ENCODE measurements at regions not wholly inside any gene's neighbourhood (a gene's known extent, or its start where the extent isn't known, plus 50 kb on each side); places are given as distances from the start of the nearest gene placed in this dataset.

DNA sequence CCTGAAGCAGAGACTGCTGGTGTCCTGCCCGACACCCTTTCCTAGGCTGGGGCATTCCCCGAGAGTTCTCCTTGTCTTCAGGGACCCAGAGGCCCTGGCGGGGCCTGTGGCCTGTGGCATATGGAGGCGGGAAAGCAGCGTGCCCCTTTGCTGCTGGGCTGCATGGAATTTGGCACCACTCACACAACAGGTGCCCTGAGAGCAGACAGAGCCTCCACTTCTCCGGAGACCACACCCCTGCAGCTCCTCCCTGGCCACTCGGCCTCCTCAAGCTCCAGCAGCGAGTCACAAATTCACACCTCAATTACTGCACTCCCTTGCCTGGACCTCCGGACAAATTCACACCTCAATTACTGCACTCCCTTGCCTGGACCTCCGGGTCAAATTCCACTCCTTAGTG lies 1375.2 kb downstream of the TBC1D22A start:
- no peak for DNase-seq

DNA sequence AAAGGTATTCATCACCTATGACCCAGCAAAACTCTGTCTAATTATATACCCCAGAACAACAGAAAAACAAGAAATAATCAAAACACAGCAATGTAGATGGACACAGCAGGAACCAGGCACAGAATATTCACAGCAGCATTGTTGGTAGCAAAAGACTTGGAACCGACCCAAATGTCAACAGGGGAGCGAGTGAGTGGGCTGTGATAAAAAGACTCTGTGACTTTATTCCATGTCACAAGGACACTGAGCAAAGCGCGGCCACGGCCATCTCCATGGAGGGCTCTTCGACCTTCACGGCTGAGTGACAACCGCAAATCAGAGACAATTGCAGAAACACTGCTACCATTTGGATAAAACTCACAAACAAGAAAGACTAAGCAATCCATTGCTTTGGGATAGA lies 1373.1 kb downstream of the TBC1D22A start:
- peak; percentile 6 to 35 for DNase-seq

DNA sequence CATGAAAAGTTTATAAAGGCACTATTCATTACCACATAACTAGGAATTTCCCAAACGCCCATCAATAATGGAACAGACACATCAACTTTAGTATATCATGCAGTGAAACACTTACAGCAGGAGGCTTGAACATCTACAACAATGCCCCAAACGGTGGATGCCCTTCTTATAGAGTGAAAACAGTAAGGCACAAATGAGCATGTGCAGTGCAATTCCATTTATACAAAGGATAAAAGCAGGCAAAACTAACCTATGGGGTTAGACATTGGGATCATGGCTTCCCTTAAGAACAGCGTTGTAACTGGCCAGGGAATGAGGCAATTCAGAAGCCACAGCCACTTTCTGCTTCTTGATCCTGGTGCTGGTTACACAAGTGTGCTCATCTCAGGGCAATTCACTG lies 1363.0 kb downstream of the TBC1D22A start:
- DNase-seq: no peak

DNA sequence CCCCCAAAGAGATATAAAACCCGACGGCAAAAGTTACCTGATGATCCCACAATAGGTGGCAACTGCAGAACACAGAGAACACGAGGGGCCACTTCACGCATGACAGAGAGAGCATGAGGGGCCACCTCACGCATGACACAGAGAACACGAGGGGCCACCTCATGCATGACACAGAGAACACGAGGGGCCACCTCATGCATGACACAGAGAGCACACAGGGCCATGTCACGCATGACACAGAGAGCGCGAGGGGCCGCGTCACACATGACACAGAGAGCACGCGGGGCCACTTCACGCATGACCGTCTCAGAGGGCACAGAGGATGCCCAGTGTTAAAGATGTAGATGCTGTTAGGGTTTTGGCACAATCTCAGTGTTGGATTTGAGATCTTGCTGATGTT lies 1359.5 kb downstream of the TBC1D22A start:
- DNase-seq: no peak

DNA sequence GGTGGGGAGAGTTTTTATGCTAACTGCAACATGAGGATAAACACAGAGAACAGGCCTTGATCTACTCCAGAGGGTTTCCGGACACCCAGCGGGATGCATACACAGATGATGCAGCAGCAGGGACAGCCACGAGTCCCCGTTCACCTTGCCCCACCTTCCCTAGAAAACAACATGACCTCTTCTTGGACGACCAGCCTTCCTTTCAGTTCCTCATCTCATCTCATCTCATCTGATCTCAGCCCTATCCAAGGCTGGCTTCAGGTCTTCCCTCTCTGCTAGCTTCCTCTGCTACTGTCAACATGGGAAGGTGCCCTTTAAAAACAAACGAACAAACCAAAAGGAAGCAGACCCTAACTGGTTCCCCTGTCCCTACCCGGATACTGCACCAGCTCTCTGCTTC lies 1356.2 kb downstream of the TBC1D22A start:
- no peak for DNase-seq

DNA sequence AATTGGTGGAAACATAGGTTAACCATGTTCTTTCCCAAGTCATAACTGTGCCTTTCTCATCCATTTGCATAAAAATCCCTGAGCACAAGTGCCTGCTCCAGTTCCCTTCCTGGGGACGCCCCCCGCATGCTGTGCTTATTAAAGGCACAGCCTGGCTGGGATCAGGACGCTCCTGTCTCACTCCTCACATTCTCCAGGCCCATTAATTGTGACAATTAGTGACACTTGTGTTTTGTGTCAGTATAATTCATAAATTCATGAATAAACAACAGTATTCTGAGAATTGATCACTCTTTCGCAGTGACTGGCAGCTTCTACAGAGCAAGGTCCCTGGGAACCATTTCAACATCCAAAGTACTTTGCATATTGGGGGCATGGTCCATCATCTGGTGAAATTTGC lies 1354.4 kb downstream of the TBC1D22A start:
- DNase-seq: no peak

DNA sequence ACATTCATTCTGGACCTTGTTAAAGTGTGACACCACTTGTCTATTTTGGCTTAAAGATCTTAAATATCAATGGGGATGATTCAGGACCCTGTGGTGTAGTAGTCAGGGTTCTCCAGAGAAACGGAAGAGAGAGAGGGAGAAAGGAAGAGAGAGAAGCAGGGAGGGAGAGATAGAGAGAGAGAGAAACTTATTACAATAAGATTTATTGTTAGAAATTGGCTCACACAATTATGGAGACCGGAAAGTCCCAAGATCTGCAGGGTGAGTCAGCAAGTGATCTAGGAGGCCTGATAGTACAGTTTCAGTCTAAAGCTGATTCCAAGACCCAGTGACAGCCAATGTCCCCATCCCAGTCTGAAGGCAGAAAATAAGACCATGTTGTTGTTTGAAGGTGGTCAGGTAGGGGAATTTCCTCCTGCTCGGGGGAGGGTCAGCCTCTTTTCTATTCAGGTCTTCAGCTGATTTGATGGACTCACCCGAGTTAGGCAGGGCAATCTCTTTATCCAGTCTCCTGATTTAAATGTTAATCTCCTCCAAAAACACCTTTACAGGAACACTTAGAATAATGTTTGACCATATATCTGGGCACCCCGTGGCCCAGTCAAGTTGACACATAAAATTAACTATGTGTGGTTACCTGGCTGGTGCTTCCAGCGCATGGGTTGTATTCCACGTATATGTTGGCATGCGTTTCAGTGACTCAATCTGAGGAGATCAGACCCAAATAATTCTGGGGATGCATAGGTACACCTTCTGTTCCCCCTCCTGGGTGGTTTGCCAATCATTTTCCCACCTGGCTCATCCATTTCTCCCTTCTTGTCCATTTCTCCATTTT lies 1350.5 kb downstream of the TBC1D22A start:
- no peak for DNase-seq

DNA sequence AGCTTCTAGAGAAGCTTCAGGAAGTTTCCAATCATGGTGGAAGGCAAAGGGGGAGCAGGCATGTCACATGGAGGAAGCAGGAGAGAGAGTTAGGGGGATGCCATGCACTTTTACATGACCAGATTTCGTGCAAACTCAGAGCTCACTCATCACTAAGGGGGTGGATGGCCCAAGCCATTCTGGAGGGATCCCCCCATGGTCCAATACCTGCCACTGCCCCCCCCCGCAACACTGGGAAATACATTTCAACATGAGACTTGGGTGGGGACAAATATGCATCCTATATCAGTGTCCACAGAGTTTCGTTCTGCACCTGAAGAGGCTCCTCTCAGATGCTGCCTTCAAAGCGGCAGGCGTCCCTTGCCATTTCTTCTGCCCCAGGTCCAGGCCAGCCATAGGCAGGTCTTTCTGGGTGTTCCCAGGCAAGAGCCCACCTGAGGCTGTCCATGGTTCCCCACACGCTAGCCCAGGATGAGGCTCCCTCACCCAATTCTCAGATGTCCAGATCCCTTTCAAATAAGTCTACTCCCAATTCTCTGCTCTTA lies 1344.3 kb downstream of the TBC1D22A start:
- no peak for DNase-seq

DNA sequence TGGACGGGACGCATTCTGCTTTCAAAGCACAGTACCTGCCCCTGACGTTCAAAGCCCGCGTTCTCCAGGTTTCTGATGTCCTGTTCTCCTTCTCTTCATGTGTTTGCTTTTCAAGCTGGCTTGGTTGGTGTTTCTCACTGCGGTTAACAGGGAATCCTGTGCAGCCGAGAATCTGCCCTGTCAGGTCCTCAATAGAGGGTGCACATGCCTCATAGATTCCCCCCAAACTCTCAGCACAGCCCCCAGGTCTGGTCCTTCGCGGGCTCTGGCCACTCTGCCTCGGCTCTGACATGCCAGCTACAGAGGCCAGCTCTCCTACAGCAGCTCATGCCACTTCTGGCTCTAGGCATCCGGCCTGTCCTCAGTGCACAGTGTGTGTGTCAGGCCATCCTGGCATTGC lies 1343.8 kb downstream of the TBC1D22A start:
- no peak for DNase-seq

DNA sequence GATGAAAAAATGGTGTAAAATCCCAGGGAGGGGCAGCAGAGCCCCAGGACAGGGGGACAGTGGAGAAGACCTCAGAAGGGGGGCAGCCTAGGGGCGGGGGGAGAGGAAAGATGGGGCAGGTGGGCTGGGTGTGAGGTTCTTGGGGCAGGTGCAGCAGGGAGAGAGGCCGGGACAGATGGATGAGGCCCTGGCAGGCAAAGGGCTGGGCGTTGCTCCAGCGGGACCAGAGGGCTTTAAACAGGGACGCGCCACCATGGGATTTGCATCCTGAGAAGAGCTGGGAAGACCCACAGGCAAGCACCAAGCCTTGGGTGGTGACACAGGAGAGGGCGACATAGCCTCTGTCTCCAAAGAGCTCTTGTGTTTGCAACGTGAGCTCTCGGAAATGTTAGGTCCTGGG lies 1342.8 kb downstream of the TBC1D22A start:
- no peak for DNase-seq

DNA sequence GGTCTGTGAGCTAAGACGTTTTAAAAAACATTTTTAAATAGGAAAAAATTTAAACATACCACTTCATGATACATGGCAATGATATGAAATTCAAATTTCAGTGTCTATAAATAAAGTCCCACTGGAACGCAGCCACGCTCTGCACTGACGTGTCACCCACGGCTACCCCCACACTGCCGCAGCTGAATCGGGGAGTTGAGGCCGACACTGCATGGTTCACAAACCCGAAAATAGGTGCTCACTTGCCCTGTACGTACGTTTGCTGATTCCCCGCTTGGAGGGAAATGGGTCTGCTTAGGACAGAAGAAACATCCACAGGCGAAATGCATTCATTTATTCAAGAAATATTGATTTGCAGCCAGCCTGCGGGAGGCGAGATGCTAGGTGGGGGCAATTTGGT lies 1342.3 kb downstream of the TBC1D22A start:
- DNase-seq: no peak

DNA sequence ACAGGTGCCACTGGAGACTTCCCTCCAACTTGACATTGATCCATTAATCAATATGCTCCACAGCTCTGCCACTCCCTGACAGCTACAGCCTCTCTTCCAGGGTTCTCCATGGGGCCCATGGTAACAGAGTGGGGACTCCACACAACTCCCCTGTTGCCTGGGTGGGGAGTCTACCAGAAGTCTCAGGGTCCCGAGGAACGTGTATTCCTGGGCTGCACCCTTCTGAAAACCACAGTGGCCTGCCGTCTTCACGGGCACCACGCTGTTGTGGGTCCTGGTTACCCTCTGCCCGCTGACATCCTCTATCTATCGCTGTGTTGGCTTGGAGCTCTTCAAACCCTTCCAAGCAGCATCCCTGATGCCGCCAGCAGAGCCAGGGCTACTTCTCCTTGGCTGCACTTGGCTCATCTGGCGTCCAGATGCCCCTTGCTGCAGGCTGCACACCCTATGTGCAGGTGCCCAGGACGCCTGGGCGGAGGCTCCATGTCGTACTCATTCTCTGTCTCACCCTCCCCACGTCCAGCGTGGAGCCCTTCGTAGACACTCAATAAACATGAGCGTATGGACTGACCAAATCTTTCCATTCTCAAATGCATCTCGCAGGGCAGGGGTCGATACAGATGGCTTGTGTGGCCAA lies 1341.8 kb downstream of the TBC1D22A start:
- DNase-seq: no peak

DNA sequence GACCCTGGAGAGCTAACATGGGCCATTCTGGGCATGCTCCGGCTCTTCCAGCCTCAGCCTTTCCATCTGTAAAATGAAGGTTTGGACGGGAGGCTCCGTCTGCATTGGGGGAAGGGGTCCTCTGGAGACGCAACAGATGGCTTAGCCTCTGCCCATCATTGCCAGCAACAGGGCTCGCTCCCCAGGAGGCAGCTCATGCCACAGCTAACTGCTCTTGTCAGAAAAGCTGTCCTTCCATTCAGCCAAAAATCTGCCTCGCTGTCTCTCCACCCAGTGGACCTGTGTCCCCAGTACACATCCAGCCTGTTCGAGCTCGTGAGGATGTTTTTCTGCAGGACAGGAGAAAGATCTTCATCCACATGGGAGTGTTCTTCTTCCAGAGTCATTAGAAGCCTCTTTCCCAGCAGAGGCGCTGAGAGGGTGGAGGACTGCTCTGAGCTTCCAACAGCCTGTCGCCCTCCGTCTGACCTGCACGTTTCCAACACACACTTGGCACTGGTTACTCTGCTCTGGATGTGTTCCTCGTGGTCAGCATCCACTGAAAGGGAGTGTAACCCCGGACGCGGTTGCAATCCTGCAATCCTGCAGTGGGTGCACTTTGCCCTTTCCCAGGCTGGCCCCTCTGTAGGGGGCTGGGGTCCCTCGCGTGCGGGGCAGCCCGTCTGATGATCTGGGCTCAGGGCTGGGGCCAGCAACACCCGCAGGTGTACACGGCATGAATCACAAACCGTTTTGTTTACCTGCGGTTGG lies 1340.9 kb downstream of the TBC1D22A start:
- no peak for DNase-seq

DNA sequence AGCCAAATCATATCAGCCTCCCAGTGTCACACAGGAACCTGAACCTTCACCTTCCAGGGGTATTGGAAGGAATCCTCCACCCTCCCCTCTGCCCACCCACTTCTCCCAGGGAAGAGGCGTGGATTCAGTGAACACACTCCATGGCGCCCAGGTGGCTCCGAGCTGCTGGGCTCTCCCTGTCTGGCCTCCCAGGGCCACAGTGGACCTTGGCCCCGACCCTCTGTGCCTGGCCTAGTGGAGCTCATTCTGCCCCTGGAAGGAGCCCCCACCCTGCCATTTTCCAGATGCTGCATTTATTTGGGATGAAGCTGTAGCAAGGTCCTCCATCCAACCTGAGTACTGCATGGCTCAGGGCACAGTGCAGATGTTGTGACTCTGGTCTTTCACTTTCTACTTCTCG lies 1340.1 kb downstream of the TBC1D22A start:
- DNase-seq: no peak

DNA sequence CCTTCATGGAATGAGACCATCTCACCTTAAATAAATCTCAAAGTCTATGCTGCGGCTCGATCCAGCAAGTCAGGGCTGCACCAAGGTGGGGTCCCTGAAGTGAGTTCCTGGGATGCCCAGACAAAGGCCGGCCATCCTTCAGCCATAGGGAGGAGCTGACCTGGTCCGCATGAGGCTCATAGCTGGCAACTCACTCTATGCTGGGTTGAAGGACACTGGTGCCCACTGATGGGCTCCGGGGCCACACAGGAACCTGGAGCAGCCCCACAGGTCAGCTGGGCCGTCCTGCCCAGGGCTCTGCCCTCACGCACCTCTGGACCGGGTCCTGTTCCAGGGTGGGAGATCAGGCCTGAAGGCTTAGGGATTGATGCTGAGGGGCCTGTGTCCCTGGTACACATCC lies 1339.3 kb downstream of the TBC1D22A start:
- no peak for DNase-seq

DNA sequence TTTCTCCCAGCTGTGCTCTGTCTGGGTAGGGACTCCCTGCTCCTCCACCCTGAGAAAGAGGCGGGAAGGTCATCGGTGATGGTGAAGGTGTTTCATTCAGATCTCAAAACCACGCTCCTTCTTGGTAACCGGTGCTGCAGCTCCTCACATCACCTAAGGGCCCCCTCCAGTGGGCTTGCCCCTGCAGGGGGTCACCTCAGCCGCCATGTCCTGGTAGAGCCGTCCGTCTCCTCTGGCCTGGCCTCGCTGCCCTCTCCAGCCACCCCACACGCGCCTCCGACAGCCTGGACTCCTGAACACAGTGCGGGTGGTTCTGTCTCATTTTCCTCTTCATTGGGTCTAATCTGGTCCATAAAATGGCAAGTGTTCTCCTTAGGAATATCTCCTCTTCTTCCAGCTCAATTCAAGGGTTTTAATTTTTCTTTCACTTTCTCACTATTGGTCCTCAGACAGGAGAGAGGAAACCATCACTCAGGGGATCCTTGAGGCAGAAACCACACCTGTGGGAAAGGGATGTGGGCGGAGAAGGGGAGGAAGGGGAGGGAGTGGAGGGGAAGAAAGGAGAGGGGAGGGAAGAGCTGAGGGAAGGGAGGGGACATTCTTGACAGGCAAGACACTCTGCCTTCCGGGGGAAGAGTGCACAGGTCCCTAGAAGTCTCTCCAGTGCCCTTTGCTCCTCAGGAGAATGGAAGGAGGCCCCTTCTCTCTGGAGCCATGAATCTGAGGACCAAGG lies 1338.4 kb downstream of the TBC1D22A start:
- DNase-seq: no peak

DNA sequence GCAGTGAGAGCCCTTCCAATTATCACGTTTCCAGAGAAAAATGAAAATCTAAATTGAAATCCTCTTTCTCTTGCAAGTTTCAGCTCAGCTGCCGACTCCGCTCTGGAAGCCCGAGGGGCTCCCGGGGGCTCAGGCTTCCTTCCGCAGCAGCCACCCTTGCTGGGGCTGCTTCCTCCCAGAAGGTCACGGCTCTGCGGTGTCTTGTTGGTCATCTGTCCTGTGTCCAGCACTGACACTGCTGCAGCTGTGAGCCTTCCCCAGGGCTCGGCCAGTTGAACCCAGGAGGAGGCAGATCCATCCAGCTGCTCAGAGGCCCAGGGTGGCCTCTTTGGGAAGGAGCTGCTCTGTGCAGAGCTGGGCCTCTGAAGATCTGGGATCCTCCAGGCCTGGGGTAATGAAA lies 1337.2 kb downstream of the TBC1D22A start:
- DNase-seq: no peak

DNA sequence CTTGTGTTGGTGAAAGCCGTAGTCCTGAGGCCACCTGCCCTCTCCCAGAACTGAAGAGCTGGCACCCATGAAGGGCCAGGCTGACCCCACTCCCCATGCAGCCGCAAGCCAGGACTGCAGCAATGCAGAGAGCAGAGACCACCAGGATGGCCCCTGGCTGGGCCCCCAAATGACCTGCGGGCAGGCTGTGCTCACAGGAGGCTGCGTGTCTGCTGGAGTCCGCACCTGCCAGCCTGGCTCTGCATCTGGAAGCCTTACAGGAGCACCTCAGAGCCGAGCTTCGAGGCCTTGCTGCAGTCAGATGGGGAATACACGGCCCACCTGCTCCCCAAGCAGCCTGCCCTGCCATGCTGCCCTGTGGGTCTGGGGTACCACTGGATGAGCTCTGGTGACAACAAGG lies 1336.8 kb downstream of the TBC1D22A start:
- no peak for DNase-seq

DNA sequence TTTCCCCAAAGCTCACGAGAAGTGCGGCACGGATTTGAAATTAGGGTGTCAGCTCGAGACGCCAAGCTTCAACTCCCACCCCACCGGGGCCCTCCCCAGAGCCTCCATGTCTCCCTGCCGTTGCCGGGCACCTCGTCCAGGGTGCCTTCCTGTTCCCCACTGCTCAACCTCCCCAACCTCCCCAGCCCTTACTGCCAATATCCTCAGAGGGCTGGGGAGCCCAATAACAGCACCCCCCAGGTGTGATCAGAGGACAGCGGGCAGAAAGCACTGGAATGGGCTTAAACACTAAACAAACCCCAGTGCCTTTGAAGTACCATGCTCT lies 1336.4 kb downstream of the TBC1D22A start:
- DNase-seq: no peak

DNA sequence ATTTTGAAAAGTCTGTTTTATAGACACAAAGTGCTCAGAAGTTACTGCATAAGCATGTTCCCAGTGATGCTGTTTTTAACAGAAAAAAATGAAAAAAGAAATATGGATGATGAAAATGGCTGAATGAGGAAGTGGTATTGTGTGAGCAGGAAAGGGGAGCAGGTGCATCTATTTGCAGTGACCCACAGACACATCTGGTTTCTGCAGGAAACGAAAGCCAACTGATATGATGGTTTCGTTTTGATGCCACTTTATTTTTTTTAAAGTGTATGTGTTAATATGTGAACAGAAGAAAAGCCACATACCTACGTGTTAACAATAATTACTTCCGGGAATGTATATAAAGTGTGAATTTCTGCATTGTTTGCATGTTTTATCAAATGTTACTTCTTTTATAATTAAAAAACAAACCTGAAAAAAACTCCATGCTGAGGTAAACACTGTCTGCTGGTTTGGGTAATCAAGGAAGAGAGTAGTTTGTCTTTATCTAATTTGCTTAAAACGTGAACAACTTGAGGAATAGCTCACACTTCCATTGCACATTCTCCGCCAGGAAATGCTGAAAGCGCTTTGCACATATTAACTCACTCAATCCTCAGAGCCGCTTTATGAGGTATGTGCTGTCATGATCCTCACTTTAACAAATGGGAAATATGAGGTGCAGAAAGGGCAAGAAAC lies 1335.9 kb downstream of the TBC1D22A start:
- DNase-seq: no peak

DNA sequence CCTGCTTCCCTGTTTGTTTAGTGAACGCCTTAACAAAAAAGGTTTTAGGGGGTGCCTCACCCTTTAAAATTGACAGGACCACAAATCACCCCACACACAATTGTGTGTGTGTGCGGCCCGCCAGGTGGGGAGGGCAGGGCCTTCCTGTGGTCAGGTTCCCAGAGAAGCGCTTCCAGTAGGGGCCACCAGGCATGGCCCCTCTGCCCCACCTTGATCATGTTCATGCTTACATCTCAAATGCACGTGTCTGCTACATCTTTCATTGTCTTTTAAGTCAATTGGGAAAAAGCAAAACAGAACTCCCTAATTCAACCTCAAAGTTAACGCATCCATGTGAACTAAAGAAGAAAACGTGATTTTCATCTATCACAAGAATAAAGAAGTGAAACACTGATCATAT lies 1335.3 kb downstream of the TBC1D22A start:
- DNase-seq: no peak

DNA sequence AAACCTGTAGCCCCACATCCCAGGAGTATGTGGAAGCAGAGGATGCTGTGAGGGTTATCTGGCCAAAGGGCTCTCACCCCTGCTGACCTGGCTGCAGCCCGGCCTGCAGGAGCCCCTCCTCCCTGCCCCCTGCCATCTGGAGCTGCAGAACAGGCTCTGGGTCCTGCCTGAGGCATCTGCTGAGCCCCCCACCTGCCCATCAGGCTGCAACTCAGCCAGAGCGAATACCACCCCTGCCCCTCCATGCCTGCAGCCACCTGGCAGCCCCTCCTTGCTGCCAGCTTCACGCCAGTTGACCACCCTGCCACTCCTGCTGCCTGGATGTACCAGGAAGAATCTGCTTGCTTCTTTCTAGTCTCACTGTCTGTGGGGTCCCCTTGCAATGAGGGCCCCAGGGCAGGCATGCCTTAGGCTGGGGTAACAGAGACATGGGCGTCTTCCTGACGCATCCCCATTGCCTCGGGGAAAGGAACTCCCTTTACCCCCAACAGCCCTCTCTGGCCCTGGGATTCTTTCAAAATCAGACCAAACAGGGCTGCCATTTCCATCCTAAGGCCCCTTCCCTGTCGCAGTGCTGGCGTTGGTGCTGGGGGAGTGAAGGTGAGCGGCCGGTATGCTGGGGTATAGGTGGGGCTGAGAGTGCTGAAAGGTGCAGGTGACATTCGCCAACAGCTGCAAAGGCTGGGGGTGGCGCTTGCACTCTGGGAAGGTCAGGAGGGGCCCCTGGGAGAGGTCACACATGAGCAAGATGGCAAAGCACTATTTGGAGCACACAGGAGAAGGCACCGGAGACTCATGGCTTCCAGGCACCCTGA lies 1334.6 kb downstream of the TBC1D22A start:
- no peak for DNase-seq

Measured in NCI-H187 (cell line).